Activated CD4-positive, alpha-beta memory T cell treated with anti-CD3 and anti-CD28 coated beads, Interleukin-2, amount 10 ng/mL, durations not matched to agents 7 days and 5 days (primary cell): ENCODE measurements at regions not wholly inside any gene's neighbourhood (a gene's known extent, or its start where the extent isn't known, plus 50 kb on each side); places are given as distances from the start of the nearest gene placed in this dataset.

ENCODE experiments used
- CTCF ChIA-PET: fragments of 350-600 bp; sonication (Branson Sonifier 250); formaldehyde crosslinking; loops from one replicate; lab custom pipeline; 2021; ENCODE audit warnings: antibody characterized with exemption, inconsistent platforms; lab: Charles Lee
- POLR2A ChIA-PET: fragments of 350-600 bp; sonication (Branson Sonifier 250); formaldehyde crosslinking; loops from one replicate; lab custom pipeline; 2021; ENCODE audit warnings: antibody characterized with exemption; lab: Charles Lee
- DNase-seq: peaks from one replicate; pipeline ENCODE4 v3.0.0-alpha.2; 2020
- H3K27ac Mint-ChIP-seq: one replicate; pipeline ENCODE4 v1.8.0; 2021; ENCODE audit warnings: mild to moderate bottlenecking, mixed read lengths
- H3K27me3 Mint-ChIP-seq: one replicate; pipeline ENCODE4 v1.8.0; 2021; ENCODE audit warnings: mixed read lengths
- H3K36me3 Mint-ChIP-seq: one replicate; pipeline ENCODE4 v1.8.0; 2021; ENCODE audit warnings: low read depth, mixed read lengths
- H3K4me1 Mint-ChIP-seq: one replicate; pipeline ENCODE4 v1.8.0; 2021; ENCODE audit warnings: mixed read lengths
- H3K4me3 Mint-ChIP-seq: one replicate; pipeline ENCODE4 v1.8.0; 2021; ENCODE audit warnings: mild to moderate bottlenecking, mixed read lengths
- H3K9me3 Mint-ChIP-seq: one replicate; pipeline ENCODE4 v1.8.0; 2021; ENCODE audit warnings: mixed read lengths

DNA sequence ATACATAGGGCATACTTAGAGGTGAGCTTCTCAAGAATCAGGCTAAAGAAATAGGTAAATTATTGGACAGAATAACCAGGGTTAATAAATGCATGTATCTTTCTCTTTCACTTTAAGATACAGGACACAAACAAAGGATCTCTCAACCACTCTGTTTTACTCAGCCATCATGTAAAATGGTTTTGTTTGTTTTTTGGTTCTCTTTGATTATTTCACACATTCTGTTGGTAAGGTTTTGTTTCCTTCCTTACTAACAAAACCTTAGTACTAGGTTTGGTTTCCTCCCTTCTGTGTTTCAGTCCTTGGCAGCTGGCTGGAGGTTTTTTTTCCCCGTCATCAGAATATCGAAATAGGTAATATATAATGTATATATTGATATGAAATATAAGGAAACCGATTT lies 1506.8 kb upstream of the TMEFF2 start:
- CTCF ChIA-PET: no interaction called here
- Mint-ChIP-seq H3K27ac (no peak overlapping the region), H3K27me3 (no peaks in the 10 kb centered on the region), H3K9me3 (no peaks in the 10 kb centered on the region), H3K4me3 (no peak overlapping the region), H3K4me1 (no peaks in the 10 kb centered on the region), H3K36me3 (no peaks in the 10 kb centered on the region)
- DNase-seq: no peak
- POLR2A ChIA-PET: no interaction called here

DNA sequence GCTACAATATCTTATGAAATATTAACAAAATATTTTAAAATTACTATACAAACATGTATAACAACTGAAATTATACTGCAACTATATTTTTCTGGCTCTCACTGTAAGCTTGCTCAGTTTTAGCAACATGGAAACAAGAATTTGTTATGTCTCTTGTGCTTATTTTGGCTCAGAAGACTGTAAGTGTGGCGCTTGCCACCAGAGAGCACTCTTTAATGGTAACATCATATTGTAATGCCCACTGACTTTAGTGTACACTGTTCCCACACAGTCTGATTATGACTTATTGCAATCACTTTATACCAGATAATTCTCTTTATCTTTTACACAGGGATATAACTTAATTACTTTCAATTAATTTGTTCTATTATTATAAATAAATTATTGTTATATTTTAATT lies 1500.6 kb upstream of the TMEFF2 start:
- no peaks in the 10 kb centered on the region for H3K36me3 Mint-ChIP-seq
- H3K27me3 Mint-ChIP-seq: no peaks in the 10 kb centered on the region
- CTCF ChIA-PET: no interaction called here
- no peak overlapping the region for H3K4me3 Mint-ChIP-seq
- H3K4me1 Mint-ChIP-seq: no peaks in the 10 kb centered on the region
- H3K27ac Mint-ChIP-seq: no peak overlapping the region
- no peak for DNase-seq
- no peaks in the 10 kb centered on the region for H3K9me3 Mint-ChIP-seq
- POLR2A ChIA-PET: no interaction called here

DNA sequence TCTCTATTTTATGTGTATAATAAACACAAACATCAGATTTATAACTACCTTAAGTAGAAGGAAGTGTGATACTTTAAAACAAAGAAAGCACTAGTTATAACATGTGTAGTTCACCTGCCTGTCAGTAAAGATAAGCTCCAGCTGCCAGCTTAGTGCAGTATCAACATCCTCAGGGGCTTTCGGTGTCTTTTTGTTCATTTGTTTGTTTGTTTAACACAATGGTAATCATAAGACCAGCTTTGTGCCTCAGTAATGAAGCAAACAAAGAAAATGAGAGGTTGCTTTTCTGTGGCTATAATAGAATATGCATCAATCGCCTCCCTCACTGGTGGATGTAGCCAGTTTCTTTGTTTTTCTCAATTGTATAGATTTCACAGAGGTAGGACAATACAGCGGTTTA lies 1499.0 kb upstream of the TMEFF2 start:
- CTCF ChIA-PET: no interaction called here

DNA sequence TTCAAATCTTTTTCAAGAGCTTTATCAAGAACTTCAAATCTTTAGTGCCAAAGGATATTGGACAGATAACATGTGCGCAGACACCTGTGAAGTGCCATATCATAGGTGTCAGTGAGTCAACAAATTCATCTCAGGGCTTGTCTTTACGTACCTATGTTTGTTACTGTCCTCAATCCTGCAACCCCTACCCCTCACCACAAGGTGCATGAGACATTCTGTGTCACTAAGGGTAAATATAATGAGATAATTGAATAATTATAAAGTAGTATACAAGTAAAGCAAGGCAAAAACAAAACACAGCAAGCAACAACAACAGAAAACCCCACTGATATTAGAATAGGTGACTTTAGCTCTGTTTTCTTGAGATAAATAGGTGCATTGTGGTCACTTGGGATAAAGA lies 1495.8 kb upstream of the TMEFF2 start:
- Mint-ChIP-seq H3K4me3 (no peak overlapping the region), H3K27me3 (no peaks in the 10 kb centered on the region), H3K4me1 (no peaks in the 10 kb centered on the region), H3K9me3 (no peaks in the 10 kb centered on the region), H3K36me3 (no peaks in the 10 kb centered on the region), H3K27ac (no peak overlapping the region)
- ChIA-PET POLR2A (no interaction called here), CTCF (no interaction called here)
- DNase-seq: no peak

More for the DNA sequence above, 1499.0 kb upstream of the TMEFF2 start:
- Mint-ChIP-seq H3K4me3 (no peak overlapping the region), H3K4me1 (no peaks in the 10 kb centered on the region), H3K27me3 (no peaks in the 10 kb centered on the region), H3K36me3 (no peaks in the 10 kb centered on the region), H3K9me3 (no peaks in the 10 kb centered on the region), H3K27ac (no peak overlapping the region)
- POLR2A ChIA-PET: no interaction called here
- no peak for DNase-seq

DNA sequence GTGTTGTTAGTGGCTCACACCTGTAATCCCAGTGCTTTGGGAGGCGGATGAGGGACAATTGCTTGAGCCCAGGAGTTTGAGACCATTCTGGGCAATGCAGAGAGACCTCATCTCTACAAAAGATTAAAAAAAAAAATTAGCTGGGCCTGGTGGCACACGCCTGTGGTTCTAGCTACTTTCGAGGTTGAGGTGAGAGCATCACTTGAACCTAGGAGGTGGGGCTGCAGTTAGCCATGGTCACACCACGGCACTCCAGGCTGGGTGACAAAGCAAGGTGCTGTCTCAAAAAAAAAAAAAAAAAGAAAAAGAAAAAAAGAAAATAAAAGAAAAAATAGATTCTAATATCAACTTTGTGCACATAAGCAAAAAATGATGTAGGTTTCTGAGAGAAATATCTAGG lies 1492.5 kb upstream of the TMEFF2 start:
- H3K4me1 Mint-ChIP-seq: no peaks in the 10 kb centered on the region
- no peaks in the 10 kb centered on the region for H3K9me3 Mint-ChIP-seq
- H3K4me3 Mint-ChIP-seq: no peak overlapping the region
- POLR2A ChIA-PET: no interaction called here
- no peak overlapping the region for H3K27ac Mint-ChIP-seq
- no peaks in the 10 kb centered on the region for H3K36me3 Mint-ChIP-seq
- CTCF ChIA-PET: no interaction called here
- DNase-seq: no peak
- no peaks in the 10 kb centered on the region for H3K27me3 Mint-ChIP-seq

DNA sequence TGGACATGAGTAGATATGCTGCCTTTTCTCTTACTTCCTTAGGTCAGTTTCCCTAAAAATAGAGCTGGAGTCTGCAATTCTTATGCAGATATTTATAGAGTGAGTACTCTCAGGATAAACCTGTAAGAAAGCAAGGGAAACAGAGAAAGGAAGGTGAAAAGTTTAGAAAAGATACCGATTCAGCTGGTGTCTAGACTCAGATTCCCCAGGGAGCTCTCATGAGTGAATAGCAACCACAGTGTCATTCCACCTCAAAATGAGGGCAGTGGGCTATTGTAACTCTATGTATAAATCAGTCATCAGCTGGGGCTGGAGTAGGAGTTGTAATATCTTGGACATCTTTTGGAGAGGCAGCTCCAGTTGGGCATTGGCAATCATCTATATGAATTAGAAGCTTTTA lies 1485.1 kb upstream of the TMEFF2 start:
- H3K4me3 Mint-ChIP-seq: no peak overlapping the region
- no peak for DNase-seq
- H3K27ac Mint-ChIP-seq: no peak overlapping the region
- H3K36me3 Mint-ChIP-seq: no peaks in the 10 kb centered on the region
- H3K27me3 Mint-ChIP-seq: no peaks in the 10 kb centered on the region
- ChIA-PET CTCF (no interaction called here), POLR2A (no interaction called here)
- H3K4me1 Mint-ChIP-seq: no peaks in the 10 kb centered on the region
- no peaks in the 10 kb centered on the region for H3K9me3 Mint-ChIP-seq

DNA sequence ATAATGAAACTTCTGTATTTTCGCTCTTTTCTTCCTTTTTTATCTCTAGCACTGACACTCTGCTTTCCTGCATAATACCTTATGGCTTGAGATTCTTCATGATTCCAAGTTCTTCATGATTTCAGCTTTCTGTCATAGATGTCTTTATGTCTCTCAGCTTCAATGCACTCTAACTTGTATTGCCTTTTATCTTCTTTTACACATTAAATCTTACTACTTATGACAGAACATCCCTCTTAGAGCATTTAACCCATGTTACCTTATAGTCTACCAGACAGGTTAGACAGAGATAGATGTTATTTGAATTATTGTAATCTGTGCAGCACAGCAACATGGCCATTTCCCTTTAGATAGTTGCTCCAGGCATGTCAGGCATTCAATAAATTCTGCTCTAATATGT lies 1475.7 kb upstream of the TMEFF2 start:
- DNase-seq: no peak
- Mint-ChIP-seq H3K4me1 (no peaks in the 10 kb centered on the region), H3K36me3 (no peaks in the 10 kb centered on the region), H3K9me3 (no peaks in the 10 kb centered on the region), H3K27ac (no peak overlapping the region), H3K4me3 (no peak overlapping the region), H3K27me3 (no peaks in the 10 kb centered on the region)
- ChIA-PET POLR2A (no interaction called here), CTCF (no interaction called here)

DNA sequence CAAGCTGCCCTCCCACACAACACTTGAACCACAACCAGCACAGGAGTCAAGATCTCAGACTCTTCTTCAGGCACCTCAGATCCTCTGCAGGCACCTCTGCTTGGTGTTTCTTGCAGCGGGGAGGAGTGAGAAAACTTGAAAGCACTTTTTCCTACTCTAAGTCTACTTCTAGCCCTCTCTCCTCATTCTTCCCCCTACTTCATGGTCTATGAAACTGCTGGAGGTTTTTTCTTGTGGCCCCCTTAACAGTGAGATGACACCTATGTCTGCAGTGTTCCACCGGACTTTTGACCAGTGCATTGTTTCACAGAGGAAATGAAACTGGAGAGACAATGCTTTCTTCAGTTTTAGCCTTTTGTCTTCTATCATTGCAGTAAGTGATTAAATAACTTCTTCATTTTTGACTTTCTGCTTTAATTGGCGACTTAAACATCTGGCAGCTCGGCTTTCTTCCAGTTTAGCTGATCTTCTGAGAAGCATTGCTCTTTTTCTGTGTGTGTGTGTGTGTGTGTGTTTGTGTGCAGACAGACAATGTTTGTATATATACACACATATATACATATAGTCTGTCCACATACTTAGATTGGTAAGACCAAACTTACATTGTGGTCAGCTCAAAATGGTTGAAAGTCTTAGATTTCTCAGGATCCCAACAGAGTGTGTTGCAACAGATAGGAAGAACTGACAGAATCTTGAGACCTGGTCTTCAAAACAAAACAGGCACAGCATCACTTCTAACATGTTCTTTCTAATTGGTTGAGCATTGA lies 1474.0 kb upstream of the TMEFF2 start:
- no peak overlapping the region for H3K27ac Mint-ChIP-seq
- ChIA-PET POLR2A (no interaction called here), CTCF (no interaction called here)
- H3K4me3 Mint-ChIP-seq: no peak overlapping the region
- DNase-seq: no peak
- H3K36me3 Mint-ChIP-seq: no peaks in the 10 kb centered on the region
- H3K9me3 Mint-ChIP-seq: no peaks in the 10 kb centered on the region
- H3K4me1 Mint-ChIP-seq: no peaks in the 10 kb centered on the region
- H3K27me3 Mint-ChIP-seq: no peaks in the 10 kb centered on the region

DNA sequence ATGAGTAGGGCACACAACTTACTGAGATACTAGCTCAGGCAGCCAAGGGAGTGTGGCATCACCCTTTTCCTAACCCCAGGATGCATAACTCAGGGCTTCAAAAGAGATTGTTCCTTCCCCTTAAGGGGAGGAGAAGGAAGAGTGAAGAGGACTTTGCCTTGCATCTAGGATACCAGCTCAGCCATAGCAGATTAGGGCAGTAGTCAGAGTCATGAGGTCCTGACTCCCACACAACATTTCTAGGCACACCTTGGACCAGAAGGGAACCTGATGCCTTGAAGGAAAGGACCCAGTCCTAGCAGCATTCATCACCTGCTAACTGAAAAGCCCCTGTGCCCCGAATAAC lies 1433.2 kb upstream of the TMEFF2 start:
- DNase-seq: no peak
- no peaks in the 10 kb centered on the region for H3K36me3 Mint-ChIP-seq
- H3K27ac Mint-ChIP-seq: no peak overlapping the region
- H3K4me1 Mint-ChIP-seq: no peaks in the 10 kb centered on the region
- POLR2A ChIA-PET: no interaction called here
- no peaks in the 10 kb centered on the region for H3K27me3 Mint-ChIP-seq
- H3K9me3 Mint-ChIP-seq: peaks cover 5% of the 10 kb centered on the region
- no peak overlapping the region for H3K4me3 Mint-ChIP-seq
- CTCF ChIA-PET: no interaction called here

DNA sequence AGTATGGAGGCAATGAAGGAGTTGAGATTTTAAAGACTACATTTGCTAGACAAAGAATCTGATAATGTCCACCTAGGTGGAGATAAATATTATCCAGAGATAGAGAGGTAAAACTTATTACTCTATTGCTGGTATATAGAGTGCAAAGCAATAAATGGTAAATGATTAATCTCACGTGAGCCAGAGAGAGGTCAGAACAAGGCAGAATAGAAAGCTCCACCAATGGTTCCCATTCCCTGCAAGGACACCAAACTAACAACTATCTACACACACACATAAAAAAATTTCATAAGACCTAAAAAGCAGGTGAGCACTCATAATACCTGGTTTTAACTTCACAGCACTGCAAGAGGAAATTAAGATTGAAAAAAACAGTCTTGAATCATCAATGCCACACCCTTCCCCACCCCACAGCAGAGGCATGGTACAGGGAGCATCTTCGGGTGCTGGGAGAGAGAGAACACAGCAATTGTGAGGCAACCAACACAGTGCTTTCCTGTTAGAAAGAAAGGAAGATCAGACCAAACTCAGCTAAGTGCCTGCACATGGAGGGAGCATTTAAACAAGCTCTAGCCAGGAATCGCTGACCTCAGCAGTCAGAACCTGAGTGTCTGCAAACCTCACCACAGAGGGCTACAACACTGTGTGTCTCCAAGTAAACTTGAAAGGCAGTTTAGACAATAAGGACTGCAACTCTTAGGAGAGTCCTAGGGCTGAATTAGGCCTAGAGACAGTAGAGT lies 1432.6 kb upstream of the TMEFF2 start:
- Mint-ChIP-seq H3K9me3 (peaks cover 5% of the 10 kb centered on the region), H3K27me3 (no peaks in the 10 kb centered on the region)

DNA sequence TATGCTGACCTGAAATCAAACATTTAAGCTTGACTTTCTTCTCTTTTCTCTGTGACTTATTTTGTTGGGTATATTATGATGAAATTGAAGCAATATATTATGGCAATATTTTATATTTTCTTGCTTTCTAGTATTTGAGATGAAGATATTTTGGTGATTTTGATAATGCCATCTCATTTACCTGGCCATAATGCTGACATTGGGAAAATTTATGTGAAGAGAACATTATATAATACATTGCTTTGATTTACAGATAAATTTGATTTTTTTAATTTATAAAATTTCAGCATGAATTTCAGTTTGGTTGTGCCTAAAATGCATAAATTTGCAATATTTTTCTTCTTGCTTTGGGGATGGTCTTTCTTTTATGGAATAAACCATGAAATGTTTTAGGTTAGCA lies 1413.7 kb upstream of the TMEFF2 start:
- peaks cover 6% of the 10 kb centered on the region for H3K9me3 Mint-ChIP-seq
- no peak for DNase-seq
- H3K4me1 Mint-ChIP-seq: no peaks in the 10 kb centered on the region
- H3K27ac Mint-ChIP-seq: no peak overlapping the region
- H3K36me3 Mint-ChIP-seq: no peaks in the 10 kb centered on the region
- ChIA-PET CTCF (no interaction called here), POLR2A (no interaction called here)
- no peaks in the 10 kb centered on the region for H3K27me3 Mint-ChIP-seq
- no peak overlapping the region for H3K4me3 Mint-ChIP-seq

More for the DNA sequence above, 1432.6 kb upstream of the TMEFF2 start:
- no peak for DNase-seq
- ChIA-PET POLR2A (no interaction called here), CTCF (no interaction called here)
- no peaks in the 10 kb centered on the region for H3K36me3 Mint-ChIP-seq
- no peaks in the 10 kb centered on the region for H3K4me1 Mint-ChIP-seq
- H3K4me3 Mint-ChIP-seq: no peak overlapping the region
- H3K27ac Mint-ChIP-seq: no peak overlapping the region

DNA sequence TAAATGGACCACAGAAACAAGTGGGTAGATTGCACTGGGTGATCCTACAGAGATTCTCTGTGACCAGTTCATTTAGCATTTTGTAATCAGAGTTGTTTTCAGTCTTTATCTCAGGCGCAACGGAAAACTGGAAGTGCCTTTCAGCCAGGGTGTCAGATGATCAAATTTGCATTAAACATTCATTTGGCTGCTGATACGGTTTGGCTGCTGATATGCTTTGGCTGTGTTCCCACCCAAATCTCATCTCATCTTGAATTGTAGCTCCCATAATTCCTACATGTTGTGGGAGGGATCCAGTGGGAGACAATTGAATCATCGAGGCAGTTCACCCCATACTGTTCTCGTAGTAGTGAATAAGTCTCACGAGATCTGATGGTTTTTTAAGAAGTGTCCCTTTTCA lies 1396.1 kb upstream of the TMEFF2 start:
- DNase-seq: no peak
- H3K27me3 Mint-ChIP-seq: no peaks in the 10 kb centered on the region
- no peaks in the 10 kb centered on the region for H3K4me1 Mint-ChIP-seq
- peaks cover 3% of the 10 kb centered on the region for H3K9me3 Mint-ChIP-seq
- POLR2A ChIA-PET: no interaction called here
- no peaks in the 10 kb centered on the region for H3K36me3 Mint-ChIP-seq
- H3K4me3 Mint-ChIP-seq: no peak overlapping the region
- CTCF ChIA-PET: no interaction called here
- no peak overlapping the region for H3K27ac Mint-ChIP-seq

DNA sequence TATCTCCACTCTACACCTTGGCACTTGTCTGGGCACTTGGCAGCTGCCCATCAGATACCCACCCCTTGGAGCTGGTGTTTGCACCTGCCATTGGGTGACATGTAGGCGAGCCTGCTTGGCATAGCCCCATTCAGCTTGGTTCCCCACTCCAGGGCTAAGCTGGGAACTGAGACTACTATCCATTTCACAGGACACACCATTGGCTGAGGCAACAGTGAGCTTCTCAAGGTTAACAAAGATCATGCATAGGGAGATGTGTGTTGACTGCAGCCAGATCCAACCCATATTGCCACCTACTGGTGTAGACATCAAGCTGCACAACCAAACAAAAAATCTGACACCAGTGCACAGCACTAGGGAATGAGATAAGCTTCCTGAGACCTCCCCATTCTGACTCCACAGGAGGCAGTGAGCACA lies 1389.8 kb upstream of the TMEFF2 start:
- H3K27me3 Mint-ChIP-seq: no peaks in the 10 kb centered on the region
- ChIA-PET CTCF (no interaction called here), POLR2A (no interaction called here)
- H3K4me3 Mint-ChIP-seq: no peak overlapping the region
- H3K4me1 Mint-ChIP-seq: no peaks in the 10 kb centered on the region
- H3K36me3 Mint-ChIP-seq: no peaks in the 10 kb centered on the region
- H3K27ac Mint-ChIP-seq: no peak overlapping the region
- DNase-seq: no peak
- H3K9me3 Mint-ChIP-seq: no peaks in the 10 kb centered on the region
